ENCODE measurements at regions not wholly inside any gene's neighbourhood (a gene's known extent, or its start where the extent isn't known, plus 50 kb on each side); places are given as distances from the start of the nearest gene placed in this dataset.

GRCh38 chr15:36499412-36500389, 79.7 kb upstream of the CDIN1 start:
- no peak for DNase-seq

- no peak for DNase-seq
These were observed 78.3 kb upstream of the CDIN1 start for GRCh38 chr15:36501063-36501678.

GRCh38 chr15:36502509-36502908, 76.9 kb upstream of the CDIN1 start:
- no peak for DNase-seq

GRCh38 chr15:36506733-36507356, 72.6 kb upstream of the CDIN1 start:
- DNase-seq: no peak

GRCh38 chr15:36507458-36507857, 72.0 kb upstream of the CDIN1 start:
- DNase-seq: no peak

GRCh38 chr15:36511594-36511993, 67.8 kb upstream of the CDIN1 start:
- DNase-seq: no peak

GRCh38 chr15:36517758-36518157, 61.7 kb upstream of the CDIN1 start:
- no peak for DNase-seq

- no peak for DNase-seq
These were observed 60.4 kb upstream of the CDIN1 start for GRCh38 chr15:36519067-36519466.

- DNase-seq: no peak
These were observed 54.0 kb upstream of the CDIN1 start for GRCh38 chr15:36525430-36525829.

GRCh38 chr15:36527235-36528162, 51.9 kb upstream of the CDIN1 start:
- no peak for DNase-seq

GRCh38 chr15:36529296-36530011, 50.0 kb upstream of the CDIN1 start:
- no peak for DNase-seq
